Mesendoderm (in vitro differentiated cells): ENCODE measurements at regions not wholly inside any gene's neighbourhood (a gene's known extent, or its start where the extent isn't known, plus 50 kb on each side); places are given as distances from the start of the nearest gene placed in this dataset.

Source experiments
- DNase-seq: peaks from one replicate; pipeline ENCODE4 v3.0.0; 2013
- H2AK5ac ChIP-seq: 2 replicates; pipeline ENCODE4 v1.6.1; 2013; ENCODE audit warnings: low read length, inconsistent platforms
- H2BK120ac ChIP-seq: 2 replicates; pipeline ENCODE4 v1.6.1; 2013; ENCODE audit warnings: low read depth, mild to moderate bottlenecking, low read length, moderate library complexity, mixed read lengths
- H2BK15ac ChIP-seq: replicated peaks from 2 replicates; pipeline ENCODE4 v1.6.1; 2013; ENCODE audit warnings: low read depth, mild to moderate bottlenecking, moderate library complexity
- H2BK5ac ChIP-seq: 2 replicates; pipeline ENCODE4 v1.6.1; 2013; ENCODE audit warnings: low read length, inconsistent platforms
- H3K18ac ChIP-seq: 2 replicates; pipeline ENCODE4 v1.6.1; 2013; ENCODE audit warnings: mild to moderate bottlenecking, low read length, mixed read lengths
- H3K23ac ChIP-seq: one replicate; pipeline ENCODE4 v1.6.1; 2013; ENCODE audit warnings: low read length
- H3K27ac ChIP-seq: 2 replicates; pipeline ENCODE4 v1.5.1; 2013; ENCODE audit warnings: low read depth, mild to moderate bottlenecking, inconsistent platforms, low read length, moderate library complexity
- H3K27me3 ChIP-seq: 2 replicates; pipeline ENCODE4 v1.6.1; 2013; ENCODE audit warnings: low read length, control low read depth, mild to moderate bottlenecking, inconsistent platforms; ENCODE audit not compliant: insufficient read depth, poor library complexity
- H3K36me3 ChIP-seq: 2 replicates; pipeline ENCODE4 v1.6.1; 2013; ENCODE audit warnings: low read length, inconsistent platforms; ENCODE audit not compliant: control insufficient read depth, insufficient read depth
- H3K4ac ChIP-seq: one replicate; pipeline ENCODE4 v1.6.1; 2013; ENCODE audit warnings: low read depth, mild to moderate bottlenecking, low read length, moderate library complexity
- H3K4me1 ChIP-seq: 2 replicates; pipeline ENCODE4 v1.6.1; 2013; ENCODE audit warnings: low read depth, low read length, inconsistent platforms; ENCODE audit not compliant: control insufficient read depth
- H3K4me2 ChIP-seq: 2 replicates; pipeline ENCODE4 v1.6.1; 2013; ENCODE audit warnings: low read length
- H3K4me3 ChIP-seq: 2 replicates; pipeline ENCODE4 v1.5.1; 2013; ENCODE audit warnings: mild to moderate bottlenecking, low read length
- H3K56ac ChIP-seq: one replicate; pipeline ENCODE4 v1.6.1; 2013; ENCODE audit warnings: low read length
- H3K79me1 ChIP-seq: 2 replicates; pipeline ENCODE4 v1.6.1; 2013; ENCODE audit warnings: low read length, inconsistent platforms
- H3K79me2 ChIP-seq: 2 replicates; pipeline ENCODE4 v1.6.1; 2013; ENCODE audit warnings: mild to moderate bottlenecking, low read length; ENCODE audit not compliant: control insufficient read depth, insufficient read depth
- H3K9ac ChIP-seq: 2 replicates; pipeline ENCODE4 v1.6.1; 2013; ENCODE audit warnings: low read length, inconsistent platforms
- H4K5ac ChIP-seq: one replicate; pipeline ENCODE4 v1.6.1; 2013; ENCODE audit warnings: low read length
- H4K8ac ChIP-seq: one replicate; pipeline ENCODE4 v1.6.1; 2013; ENCODE audit warnings: low read depth, mild to moderate bottlenecking, control low read depth, low read length, moderate library complexity
- WGBS: extraction: QIAGEN DNeasy Blood & Tissue Kit; methylation state at CpG from one replicate; pipeline ENCODE4 v1.1.7; 2013; ENCODE audit warnings: low lambda C conversion rate, missing lambda C conversion rate; ENCODE audit not compliant: insufficient coverage; ENCODE audit errors: extremely low coverage; 5-methylcytosine and 5-hydroxymethylcytosine counted together

GRCh38 chr2:204329532-204329931 is 215.7 kb upstream of the PARD3B start:
- H3K4ac ChIP-seq, result no peak overlapping the region
- no peak overlapping the region for H2BK15ac ChIP-seq
- H3K4me3 ChIP-seq, result no peak overlapping the region
- no peak overlapping the region for H4K5ac ChIP-seq
- H2AK5ac ChIP-seq, result no peak overlapping the region
- no peak for DNase-seq
- no peak overlapping the region for H3K4me2 ChIP-seq
- no CpG with 5 or more reads among the region's 4 CpGs for WGBS
- H3K27me3 ChIP-seq, result no peaks in the 10 kb centered on the region
- H3K4me1 ChIP-seq, result no peaks in the 10 kb centered on the region
- H4K8ac ChIP-seq, result no peak overlapping the region
- H2BK5ac ChIP-seq, result no peak overlapping the region
- H3K23ac ChIP-seq, result no peak overlapping the region
- H2BK120ac ChIP-seq, result no peak overlapping the region
- no peak overlapping the region for H3K27ac ChIP-seq
- H3K56ac ChIP-seq, result no peak overlapping the region
- no peaks in the 10 kb centered on the region for H3K36me3 ChIP-seq
- H3K79me1 ChIP-seq, result no peaks in the 10 kb centered on the region
- H3K9ac ChIP-seq, result no peak overlapping the region
- no peak overlapping the region for H3K18ac ChIP-seq
- H3K79me2 ChIP-seq, result no peaks in the 10 kb centered on the region

- no peak overlapping the region for H2BK15ac ChIP-seq
- H3K4me2 ChIP-seq, result no peak overlapping the region
- no peak overlapping the region for H2AK5ac ChIP-seq
- H4K8ac ChIP-seq, result no peak overlapping the region
- no peak overlapping the region for H3K23ac ChIP-seq
- H3K18ac ChIP-seq, result no peak overlapping the region
- no peak overlapping the region for H3K9ac ChIP-seq
- no peak overlapping the region for H3K27ac ChIP-seq
- H3K4me3 ChIP-seq, result no peak overlapping the region
- no peaks in the 10 kb centered on the region for H3K79me2 ChIP-seq
- no peak overlapping the region for H2BK5ac ChIP-seq
- DNase-seq, result no peak
- H4K5ac ChIP-seq, result no peak overlapping the region
- H2BK120ac ChIP-seq, result no peak overlapping the region
- no peaks in the 10 kb centered on the region for H3K27me3 ChIP-seq
- H3K56ac ChIP-seq, result no peak overlapping the region
- H3K36me3 ChIP-seq, result no peaks in the 10 kb centered on the region
- H3K4ac ChIP-seq, result no peak overlapping the region
- no peaks in the 10 kb centered on the region for H3K79me1 ChIP-seq
- no peaks in the 10 kb centered on the region for H3K4me1 ChIP-seq
- no CpG with 5 or more reads among the region's 6 CpGs for WGBS
Measured at GRCh38 chr2:204331180-204331579, 214.1 kb upstream of the PARD3B start.

GRCh38 chr2:204331988-204332387 is 213.3 kb upstream of the PARD3B start:
- no peak overlapping the region for H3K18ac ChIP-seq

DNA sequence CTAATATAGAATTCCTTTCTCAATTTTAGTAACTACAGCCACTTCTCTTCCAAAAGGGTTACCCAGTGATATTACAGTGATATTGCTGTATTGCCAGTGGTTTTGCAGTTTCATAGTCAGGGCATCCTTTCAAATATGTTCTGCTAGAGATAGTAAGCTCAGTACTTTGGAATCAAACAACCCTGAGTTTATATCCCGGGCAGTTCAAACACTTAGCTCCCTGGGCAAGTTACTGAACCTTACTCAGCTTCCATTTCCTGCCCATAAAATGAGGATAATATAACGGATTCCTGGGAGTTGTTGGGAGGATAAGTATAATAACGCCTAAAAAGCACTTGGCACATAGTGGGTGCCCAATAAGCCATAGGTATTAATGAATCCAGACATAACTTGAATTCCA is 212.6 kb upstream of the PARD3B start:
- no peak overlapping the region for H3K18ac ChIP-seq
- DNase-seq, result no peak
- H3K79me1 ChIP-seq, result no peaks in the 10 kb centered on the region
- no peak overlapping the region for H3K4ac ChIP-seq
- H3K79me2 ChIP-seq, result no peaks in the 10 kb centered on the region
- H2BK5ac ChIP-seq, result no peak overlapping the region
- no peaks in the 10 kb centered on the region for H3K27me3 ChIP-seq
- no peak overlapping the region for H2AK5ac ChIP-seq
- H3K27ac ChIP-seq, result no peak overlapping the region
- no peak overlapping the region for H4K5ac ChIP-seq
- no peaks in the 10 kb centered on the region for H3K4me1 ChIP-seq
- H4K8ac ChIP-seq, result no peak overlapping the region
- no peak overlapping the region for H3K4me2 ChIP-seq
- no peak overlapping the region for H3K9ac ChIP-seq
- no peak overlapping the region for H3K23ac ChIP-seq
- H3K4me3 ChIP-seq, result no peak overlapping the region
- no peak overlapping the region for H2BK120ac ChIP-seq
- no peak overlapping the region for H2BK15ac ChIP-seq
- no CpG with 5 or more reads among the region's 3 CpGs for WGBS
- no peak overlapping the region for H3K56ac ChIP-seq
- no peaks in the 10 kb centered on the region for H3K36me3 ChIP-seq

More at GRCh38 chr2:204331988-204332387, 213.3 kb upstream of the PARD3B start:
- H3K27ac ChIP-seq, result no peak overlapping the region
- no peak overlapping the region for H2AK5ac ChIP-seq
- H3K4me1 ChIP-seq, result no peaks in the 10 kb centered on the region
- H3K36me3 ChIP-seq, result no peaks in the 10 kb centered on the region
- H3K56ac ChIP-seq, result no peak overlapping the region
- H2BK120ac ChIP-seq, result no peak overlapping the region
- H3K4me3 ChIP-seq, result no peak overlapping the region
- no peak overlapping the region for H3K4me2 ChIP-seq
- H3K27me3 ChIP-seq, result no peaks in the 10 kb centered on the region
- H4K5ac ChIP-seq, result no peak overlapping the region
- WGBS, result 100% methylated on average over 1 of the region's 2 CpGs
- no peak overlapping the region for H2BK15ac ChIP-seq
- H4K8ac ChIP-seq, result no peak overlapping the region
- no peak for DNase-seq
- no peak overlapping the region for H3K9ac ChIP-seq
- no peak overlapping the region for H3K23ac ChIP-seq
- H3K79me1 ChIP-seq, result no peaks in the 10 kb centered on the region
- no peak overlapping the region for H2BK5ac ChIP-seq
- no peak overlapping the region for H3K4ac ChIP-seq
- no peaks in the 10 kb centered on the region for H3K79me2 ChIP-seq

DNA sequence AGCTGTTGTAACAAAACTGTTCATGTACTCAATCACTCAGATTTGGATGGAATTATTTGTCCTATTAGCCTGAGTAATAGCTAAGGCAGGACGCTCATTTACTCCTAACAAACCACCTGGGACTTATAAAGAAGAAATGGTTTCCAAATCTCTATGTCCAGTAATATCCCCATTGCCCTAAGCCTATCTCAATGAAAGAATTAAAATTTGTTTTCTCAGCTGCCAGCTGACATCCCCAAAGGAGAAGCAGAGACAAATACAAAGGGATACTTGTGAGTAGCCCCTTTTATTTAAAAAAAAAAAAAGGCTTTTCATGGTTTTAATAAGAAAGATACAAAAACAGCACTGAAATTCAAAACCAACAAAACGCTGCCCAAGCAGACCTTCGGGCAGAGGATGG is 211.4 kb upstream of the PARD3B start:
- Histone ChIP-seq H3K56ac (no peak overlapping the region), H2BK5ac (no peak overlapping the region), H3K9ac (no peak overlapping the region), H3K36me3 (no peaks in the 10 kb centered on the region), H3K4me1 (no peaks in the 10 kb centered on the region), H4K8ac (no peak overlapping the region), H3K79me1 (no peaks in the 10 kb centered on the region), H3K23ac (no peak overlapping the region), H3K27me3 (no peaks in the 10 kb centered on the region), H2BK120ac (no peak overlapping the region), H3K27ac (no peak overlapping the region), H3K4me2 (no peak overlapping the region), H3K18ac (no peak overlapping the region), H2AK5ac (no peak overlapping the region), H3K4me3 (no peak overlapping the region), H3K79me2 (no peaks in the 10 kb centered on the region), H2BK15ac (no peak overlapping the region), H4K5ac (no peak overlapping the region), H3K4ac (no peak overlapping the region)
- no peak for DNase-seq
- no CpG with 5 or more reads among the region's 3 CpGs for WGBS

- H3K4me3 ChIP-seq, result no peak overlapping the region
- no peaks in the 10 kb centered on the region for H3K4me1 ChIP-seq
- H3K18ac ChIP-seq, result no peak overlapping the region
- DNase-seq, result peak; percentile 33
- H4K8ac ChIP-seq, result no peak overlapping the region
- no peaks in the 10 kb centered on the region for H3K79me1 ChIP-seq
- no peak overlapping the region for H3K23ac ChIP-seq
- no peaks in the 10 kb centered on the region for H3K79me2 ChIP-seq
- no peak overlapping the region for H2BK120ac ChIP-seq
- no peak overlapping the region for H2BK15ac ChIP-seq
- H3K27me3 ChIP-seq, result no peaks in the 10 kb centered on the region
- H3K36me3 ChIP-seq, result no peaks in the 10 kb centered on the region
- no peak overlapping the region for H3K56ac ChIP-seq
- WGBS, result no CpG with 5 or more reads among the region's 2 CpGs
- no peak overlapping the region for H3K4ac ChIP-seq
- H3K9ac ChIP-seq, result no peak overlapping the region
- H3K27ac ChIP-seq, result no peak overlapping the region
- H2AK5ac ChIP-seq, result no peak overlapping the region
- no peak overlapping the region for H3K4me2 ChIP-seq
- H4K5ac ChIP-seq, result no peak overlapping the region
- H2BK5ac ChIP-seq, result no peak overlapping the region
Measured at GRCh38 chr2:204335451-204336058, 209.7 kb upstream of the PARD3B start.
